Lower leg skin (tissue), 3 donors: ENCODE measurements at regions not wholly inside any gene's neighbourhood (a gene's known extent, or its start where the extent isn't known, plus 50 kb on each side); places are given as distances from the start of the nearest gene placed in this dataset.

Experiments used
- POLR2A ChIP-seq, 2 donors: fragments of 450-650 bp; IDR thresholded peaks; one replicate each; pipeline ENCODE4 v1.6.1; 2016 to 2017; ENCODE audit warnings: antibody characterized with exemption in 2 of 2, mild to moderate bottlenecking in 1 of 2, moderate library complexity in 1 of 2
- TF ChIP-seq, protein P1 (sequence below), 3 donors: fragments of 450-650 bp; IDR thresholded peaks; one replicate each; pipeline ENCODE4 v1.5.1; 2016; ENCODE audit warnings: antibody characterized with exemption in 3 of 3, mild to moderate bottlenecking in 3 of 3, moderate library complexity in 2 of 3

- TF ChIP-seq, protein P1, sequence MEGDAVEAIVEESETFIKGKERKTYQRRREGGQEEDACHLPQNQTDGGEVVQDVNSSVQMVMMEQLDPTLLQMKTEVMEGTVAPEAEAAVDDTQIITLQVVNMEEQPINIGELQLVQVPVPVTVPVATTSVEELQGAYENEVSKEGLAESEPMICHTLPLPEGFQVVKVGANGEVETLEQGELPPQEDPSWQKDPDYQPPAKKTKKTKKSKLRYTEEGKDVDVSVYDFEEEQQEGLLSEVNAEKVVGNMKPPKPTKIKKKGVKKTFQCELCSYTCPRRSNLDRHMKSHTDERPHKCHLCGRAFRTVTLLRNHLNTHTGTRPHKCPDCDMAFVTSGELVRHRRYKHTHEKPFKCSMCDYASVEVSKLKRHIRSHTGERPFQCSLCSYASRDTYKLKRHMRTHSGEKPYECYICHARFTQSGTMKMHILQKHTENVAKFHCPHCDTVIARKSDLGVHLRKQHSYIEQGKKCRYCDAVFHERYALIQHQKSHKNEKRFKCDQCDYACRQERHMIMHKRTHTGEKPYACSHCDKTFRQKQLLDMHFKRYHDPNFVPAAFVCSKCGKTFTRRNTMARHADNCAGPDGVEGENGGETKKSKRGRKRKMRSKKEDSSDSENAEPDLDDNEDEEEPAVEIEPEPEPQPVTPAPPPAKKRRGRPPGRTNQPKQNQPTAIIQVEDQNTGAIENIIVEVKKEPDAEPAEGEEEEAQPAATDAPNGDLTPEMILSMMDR (IDR thresholded peaks at IDR 0.05): no peak
- no peak for TF ChIP-seq POLR2A (IDR thresholded peaks at IDR 0.05)
These were observed 164.7 kb upstream of the RGS18 start for GRCh38 chr1:191993549-191993948.
